Amniotic stem cell (primary cell): ENCODE measurements at regions not wholly inside any gene's neighbourhood (a gene's known extent, or its start where the extent isn't known, plus 50 kb on each side); places are given as distances from the start of the nearest gene placed in this dataset.

Source experiments
- DNase-seq: peaks from one replicate; lab custom pipeline; 2025; lab: John Stamatoyannopoulos, UW

DNA sequence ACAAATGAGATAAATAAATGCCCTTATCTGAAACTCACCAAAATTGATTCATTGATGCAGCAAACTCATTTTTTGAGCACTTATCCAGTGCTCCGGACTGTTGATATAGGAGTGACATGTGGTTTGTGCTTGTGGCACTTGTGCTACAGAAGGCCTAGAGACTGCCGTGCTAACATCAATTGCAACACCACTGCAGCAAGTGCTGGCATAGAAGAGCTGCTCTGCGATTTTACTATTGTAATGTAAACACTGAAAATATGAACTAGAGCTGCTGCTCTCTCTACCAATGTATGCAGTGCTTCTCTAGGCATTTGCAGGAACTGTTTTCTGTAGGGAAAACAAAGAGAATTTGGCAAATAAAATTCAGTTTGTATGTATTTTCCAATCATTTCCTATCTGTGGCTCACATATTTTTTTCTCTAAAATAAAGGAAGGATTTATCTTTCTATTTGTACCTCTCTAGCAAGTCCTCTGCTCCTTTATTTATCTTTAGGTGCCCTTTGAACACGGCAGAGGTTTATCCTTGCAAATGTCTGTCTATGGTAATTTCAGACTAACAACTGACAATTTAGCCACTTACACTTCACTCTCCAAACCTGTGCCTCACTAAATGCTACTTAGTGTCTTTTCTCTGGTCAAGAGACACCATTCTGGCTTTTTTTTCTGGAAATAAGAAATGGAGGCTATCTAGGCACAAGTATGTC lies 409.5 kb upstream of the ADGRL2 start:
- no peak for DNase-seq

DNA sequence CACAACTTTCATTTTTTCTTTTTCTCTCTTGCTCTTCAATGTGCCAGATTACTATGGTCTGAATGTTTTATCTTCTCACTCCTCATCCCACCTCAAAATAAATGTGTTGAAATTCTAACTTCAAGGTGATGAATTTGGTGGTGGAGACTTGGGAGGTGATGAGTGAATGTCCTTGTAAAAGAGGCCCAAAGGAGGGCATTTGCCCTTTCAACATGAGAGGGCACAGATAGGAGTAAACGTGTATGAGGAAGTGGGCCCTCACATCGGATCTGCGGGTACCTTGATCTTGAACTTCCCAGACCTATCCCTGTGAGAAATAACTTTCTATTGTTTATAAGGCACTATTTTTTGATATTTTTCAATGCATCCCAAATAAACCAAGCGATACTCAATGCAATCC lies 412.3 kb upstream of the ADGRL2 start:
- no peak for DNase-seq

DNA sequence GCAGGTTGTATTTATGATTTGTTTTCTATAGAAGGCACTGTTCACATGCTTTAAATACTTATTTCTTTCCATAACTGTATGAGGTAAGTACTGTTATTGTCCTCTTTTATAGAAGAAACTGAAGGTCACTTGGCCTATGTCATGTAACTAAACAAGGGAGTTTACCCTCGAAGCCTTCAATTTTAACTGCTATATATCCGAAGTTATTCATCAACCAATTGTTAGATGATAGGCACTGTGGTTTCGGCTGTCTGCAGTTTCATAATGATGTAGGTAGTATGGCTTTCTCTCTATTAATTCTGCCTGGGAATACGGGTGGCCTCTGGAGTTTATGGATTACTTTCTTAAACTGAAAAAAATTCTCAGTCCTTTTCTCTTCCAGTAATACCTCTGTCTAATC lies 413.3 kb upstream of the ADGRL2 start:
- DNase-seq = no peak

DNA sequence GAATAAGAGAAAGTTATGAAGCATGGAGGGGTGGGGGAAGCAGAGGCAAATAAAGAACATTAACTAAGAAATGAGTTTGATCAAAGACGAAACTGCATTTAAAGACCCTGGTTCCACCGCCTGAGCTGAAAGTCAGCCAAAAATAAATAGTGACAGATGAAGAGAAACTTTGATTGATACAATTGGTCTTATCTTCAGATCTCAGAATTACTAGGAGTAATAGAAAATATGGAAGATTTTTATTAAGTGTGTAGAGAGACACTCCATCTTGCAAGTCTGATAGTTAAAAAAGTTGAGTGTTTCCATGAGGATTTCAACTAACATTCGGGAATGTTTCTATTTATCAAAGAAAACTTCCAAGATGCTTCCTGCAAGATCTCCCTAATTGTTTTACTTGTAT lies 418.2 kb upstream of the ADGRL2 start:
- DNase-seq = no peak

- DNase-seq = no peak
These were observed 418.9 kb upstream of the ADGRL2 start for GRCh38 chr1:81381881-81382280.

DNA sequence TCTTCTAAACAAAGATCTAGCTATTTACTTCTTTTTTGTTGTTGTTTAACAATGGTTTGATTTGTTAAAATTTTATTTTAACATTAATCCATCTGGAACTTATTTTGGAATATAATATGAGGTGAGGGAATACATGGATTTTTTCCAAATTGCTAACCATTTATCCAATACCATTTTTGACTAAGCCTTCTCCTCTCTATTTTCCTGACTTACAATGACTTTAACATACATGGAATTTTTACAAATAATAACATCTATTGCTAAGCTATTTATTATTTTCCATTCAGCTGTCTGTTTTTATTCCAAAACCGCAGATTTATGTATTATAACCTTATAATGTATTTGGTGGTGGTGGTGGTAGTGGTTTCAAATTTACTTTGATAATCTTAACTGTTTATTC lies 420.3 kb upstream of the ADGRL2 start:
- DNase-seq = no peak

DNA sequence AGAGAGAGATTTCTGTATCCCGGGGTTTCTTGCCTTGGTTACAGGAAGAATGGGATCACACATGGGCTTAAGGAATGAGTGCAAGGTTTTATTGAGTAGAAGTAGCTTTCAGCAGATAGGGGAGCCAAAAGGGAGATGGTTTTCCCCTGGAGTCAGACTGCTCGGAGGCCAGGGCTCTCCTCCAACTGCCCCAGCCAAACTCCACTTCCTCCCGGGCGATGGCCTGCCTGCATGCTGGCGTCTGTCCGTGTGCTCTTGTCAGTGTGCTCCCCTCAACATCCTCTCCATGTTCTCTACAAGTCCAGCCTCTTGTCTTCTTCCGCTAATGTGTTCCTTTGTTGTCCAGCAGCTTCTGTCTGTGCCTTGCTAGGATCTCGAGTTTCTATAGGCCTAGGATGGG lies 421.3 kb upstream of the ADGRL2 start:
- DNase-seq = no peak

GRCh38 chr1:81377406-81377805 lies 423.3 kb upstream of the ADGRL2 start:
- DNase-seq = no peak

GRCh38 chr1:81375884-81376548 lies 424.7 kb upstream of the ADGRL2 start:
- no peak for DNase-seq

DNA sequence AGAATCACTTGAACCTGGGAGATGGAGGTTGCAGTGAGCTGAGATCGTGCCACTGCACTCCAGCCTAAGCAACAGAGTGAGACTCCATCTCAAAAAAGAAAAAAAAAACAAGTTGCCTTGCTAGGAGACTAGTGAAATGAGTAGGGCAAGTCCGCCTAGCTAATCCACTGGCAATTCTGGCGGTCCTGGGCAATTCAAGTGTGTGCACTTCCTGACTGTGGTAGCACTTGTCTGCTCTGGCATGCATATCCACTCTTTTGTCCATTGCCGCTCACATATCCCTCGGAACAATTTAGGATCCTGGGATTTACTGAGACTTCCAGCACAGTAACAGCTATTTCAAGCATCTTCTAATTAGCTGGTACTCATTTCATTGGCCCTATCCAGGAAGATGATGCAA lies 426.3 kb upstream of the ADGRL2 start:
- DNase-seq = no peak

DNA sequence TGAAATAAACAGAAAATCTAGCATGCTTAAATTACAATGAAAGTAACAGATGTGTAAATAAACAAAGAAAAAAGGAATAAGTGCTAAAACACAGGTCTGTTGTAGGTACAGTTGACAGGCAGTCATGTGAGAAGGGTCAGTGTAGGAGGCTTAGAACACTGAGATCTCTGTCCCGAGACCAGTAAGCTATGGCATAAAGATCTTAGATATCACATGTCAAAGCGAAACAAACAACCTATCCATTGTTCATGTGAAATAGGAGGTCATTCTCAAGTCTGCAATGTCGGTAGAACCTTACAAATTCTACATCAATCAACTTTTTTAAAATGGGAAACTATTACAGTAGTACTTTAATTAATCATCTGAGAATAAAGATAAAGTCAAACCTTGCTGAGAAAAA lies 428.9 kb upstream of the ADGRL2 start:
- DNase-seq = no peak

- DNase-seq = no peak
These were observed 430.9 kb upstream of the ADGRL2 start for GRCh38 chr1:81369833-81370232.

DNA sequence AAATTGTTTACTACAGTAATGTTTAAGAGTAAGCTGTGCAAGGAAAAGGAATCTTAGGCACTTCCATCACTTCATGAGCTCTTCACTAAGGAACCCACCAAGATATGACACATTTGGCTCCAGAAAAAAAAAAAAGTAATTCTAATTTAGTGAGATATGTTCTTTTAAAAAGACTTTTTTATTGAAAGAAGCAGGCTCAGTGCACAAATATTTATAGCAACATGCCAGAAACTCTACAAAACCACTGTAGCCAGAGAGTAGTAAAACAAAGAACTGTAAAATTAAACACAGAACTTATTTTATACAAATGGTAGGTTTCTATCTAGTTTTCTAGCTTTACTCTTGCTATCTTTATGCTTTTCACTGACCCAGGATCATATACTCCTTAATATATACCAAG lies 434.6 kb upstream of the ADGRL2 start:
- DNase-seq = no peak

GRCh38 chr1:81364088-81364487 lies 436.6 kb upstream of the ADGRL2 start:
- DNase-seq = no peak

- no peak for DNase-seq
These were observed 442.6 kb upstream of the ADGRL2 start for GRCh38 chr1:81358151-81358550.

- DNase-seq = no peak
These were observed 448.9 kb upstream of the ADGRL2 start for GRCh38 chr1:81351864-81352263.

DNA sequence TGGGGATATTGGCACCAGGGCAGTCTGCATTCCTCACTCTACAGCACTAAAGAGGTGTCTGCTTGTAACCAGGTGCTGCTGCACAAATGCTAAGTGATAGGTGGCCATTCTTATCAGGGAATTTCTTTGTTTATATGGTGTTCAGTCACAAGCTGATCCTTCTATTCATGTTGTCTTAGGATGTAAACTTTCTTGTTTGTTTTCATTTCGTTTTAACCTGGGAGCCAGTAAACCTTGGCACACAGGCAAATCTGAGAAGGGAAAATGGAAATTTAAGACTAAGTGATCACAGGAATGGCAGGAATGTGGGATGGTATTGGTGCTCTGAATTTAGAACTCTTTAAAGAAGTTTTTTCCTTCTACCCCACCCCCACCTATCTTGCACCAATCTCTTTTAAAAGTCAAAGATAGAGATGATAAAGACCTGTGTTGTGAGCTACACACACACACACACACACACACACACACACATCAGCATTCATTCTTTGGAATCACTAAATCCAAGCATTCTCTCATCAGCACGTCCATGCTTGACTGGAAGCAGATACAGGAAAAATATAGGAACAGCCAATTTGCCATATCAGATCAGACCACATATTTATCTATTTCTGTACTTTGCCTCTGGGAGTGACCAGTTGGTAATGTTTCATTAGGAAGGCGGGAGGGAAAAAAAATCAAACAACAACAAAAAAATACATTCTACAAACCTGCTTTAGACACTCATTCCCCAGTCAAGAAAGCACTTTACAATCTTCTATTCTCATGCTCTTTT lies 451.4 kb upstream of the ADGRL2 start:
- no peak for DNase-seq

GRCh38 chr1:81345110-81345509 lies 455.6 kb upstream of the ADGRL2 start:
- DNase-seq = no peak

DNA sequence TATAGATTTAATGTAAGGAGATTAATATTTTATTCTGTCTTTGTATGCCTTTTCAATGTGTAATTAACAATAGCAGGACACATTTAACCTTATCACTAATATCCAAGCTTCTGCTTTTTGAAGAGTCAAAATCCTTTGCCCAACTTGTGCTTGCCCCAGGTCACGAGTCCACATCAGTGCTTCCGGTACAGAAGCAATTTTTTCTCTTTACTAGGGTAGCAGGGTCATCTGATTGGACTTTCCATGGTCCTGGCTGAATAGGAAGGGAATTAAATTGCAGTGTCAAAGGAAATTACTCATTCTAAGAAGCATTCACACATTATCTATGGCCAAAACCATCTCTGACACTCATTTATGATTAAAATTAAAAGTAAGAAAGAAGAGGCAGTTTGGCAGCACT lies 460.5 kb upstream of the ADGRL2 start:
- no peak for DNase-seq

- no peak for DNase-seq
These were observed 463.5 kb upstream of the ADGRL2 start for GRCh38 chr1:81337226-81337625.

GRCh38 chr1:81335876-81336275 lies 464.9 kb upstream of the ADGRL2 start:
- no peak for DNase-seq

DNA sequence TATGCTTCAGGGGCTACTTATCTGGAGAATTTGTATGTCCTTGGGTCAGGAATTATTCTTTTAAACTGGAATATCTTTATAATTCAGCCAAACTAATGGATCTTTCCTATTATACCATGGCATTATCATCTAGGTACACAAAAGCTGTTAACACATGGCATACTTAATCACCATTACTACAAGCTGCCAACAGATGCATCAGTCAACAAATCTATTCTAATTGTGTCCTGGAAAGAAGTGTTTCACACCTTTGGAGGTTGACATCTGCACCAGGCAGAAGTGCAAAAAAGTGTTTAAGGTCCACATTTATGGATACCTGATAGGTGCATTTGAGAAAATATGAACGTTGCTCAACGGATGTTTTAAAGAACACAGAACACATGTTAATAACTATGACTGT lies 470.2 kb upstream of the ADGRL2 start:
- no peak for DNase-seq

GRCh38 chr1:81330111-81330510 lies 470.6 kb upstream of the ADGRL2 start:
- DNase-seq = no peak
